ENCODE measurements at regions not wholly inside any gene's neighbourhood (a gene's known extent, or its start where the extent isn't known, plus 50 kb on each side); places are given as distances from the start of the nearest gene placed in this dataset.
A peak's percentile ranks its signal among the peaks of the same experiment; 100 is the strongest.

GRCh38 chr15:55126111-55126510 lies 70.6 kb downstream of the RSL24D1 start:
- Mint-ChIP-seq H3K27me3 (peaks cover 7 to 10% of the 10 kb centered on the region in 2 donors), H3K36me3 (no peaks in the 10 kb centered on the region), H3K9me3 (peaks cover 0 to 7% (median 2%) of the 10 kb centered on the region in 8 donors), H3K27ac (no peak overlapping the region), H3K4me3 (peak overlapping the region in 1 of 8 donors; percentile 18), H3K4me1 (peaks cover 0 to 3% (median 0%) of the 10 kb centered on the region in 4 donors)
- DNase-seq: no peak
- Histone ChIP-seq H3K4me1 (ENCODE audit: insufficient read depth, low read length) (no peaks in the 10 kb centered on the region), H3K4me3 (ENCODE audit: low read length in 2 of 2) (no peak overlapping the region), H3K27ac (ENCODE audit: low read depth, low read length) (no peak overlapping the region), H3K27me3 (ENCODE audit: insufficient read depth, low read length) (no peaks in the 10 kb centered on the region), H3K9me3 (ENCODE audit: control insufficient read depth in 1 of 2, low read length in 2 of 2) (no peaks in the 10 kb centered on the region), H3K36me3 (ENCODE audit: insufficient read depth, low read length) (no peaks in the 10 kb centered on the region)
- POLR2A ChIA-PET (ENCODE audit: partially characterized antibody): no interaction called here
- CTCF ChIA-PET (ENCODE audit: partially characterized antibody): no interaction called here
- intact Hi-C loops (cut with micrococcal nuclease): no loop called here

GRCh38 chr15:55124616-55125015 lies 72.1 kb downstream of the RSL24D1 start:
- H3K27me3 Mint-ChIP-seq: peaks cover 3 to 6% of the 10 kb centered on the region in 2 donors
- H3K36me3 Mint-ChIP-seq: no peaks in the 10 kb centered on the region
- Histone ChIP-seq H3K27ac (ENCODE audit: low read depth, low read length) (no peak overlapping the region), H3K4me1 (ENCODE audit: insufficient read depth, low read length) (no peaks in the 10 kb centered on the region), H3K9me3 (ENCODE audit: control insufficient read depth in 1 of 2, low read length in 2 of 2) (no peaks in the 10 kb centered on the region), H3K27me3 (ENCODE audit: insufficient read depth, low read length) (no peaks in the 10 kb centered on the region), H3K4me3 (ENCODE audit: low read length in 2 of 2) (no peak overlapping the region), H3K36me3 (ENCODE audit: insufficient read depth, low read length) (no peaks in the 10 kb centered on the region)
- CTCF ChIA-PET (ENCODE audit: partially characterized antibody): no interaction called here
- no peaks in the 10 kb centered on the region for H3K9me3 Mint-ChIP-seq
- intact Hi-C loops (cut with micrococcal nuclease): no loop called here
- POLR2A ChIA-PET (ENCODE audit: partially characterized antibody): no interaction called here
- DNase-seq: no peak
- H3K4me3 Mint-ChIP-seq: no peak overlapping the region
- H3K27ac Mint-ChIP-seq: no peak overlapping the region
- peaks cover 0 to 3% (median 0%) of the 10 kb centered on the region in 4 donors for H3K4me1 Mint-ChIP-seq

- no peak overlapping the region for H3K27ac Mint-ChIP-seq
- intact Hi-C loops (cut with micrococcal nuclease): no loop called here
- POLR2A ChIA-PET (ENCODE audit: partially characterized antibody): no interaction called here
- Histone ChIP-seq H3K4me1 (ENCODE audit: insufficient read depth, low read length) (no peaks in the 10 kb centered on the region), H3K27ac (ENCODE audit: low read depth, low read length) (no peak overlapping the region), H3K4me3 (ENCODE audit: low read length in 2 of 2) (no peak overlapping the region), H3K9me3 (ENCODE audit: control insufficient read depth in 1 of 2, low read length in 2 of 2) (no peaks in the 10 kb centered on the region), H3K36me3 (ENCODE audit: insufficient read depth, low read length) (no peaks in the 10 kb centered on the region), H3K27me3 (ENCODE audit: insufficient read depth, low read length) (no peaks in the 10 kb centered on the region)
- H3K4me3 Mint-ChIP-seq: no peak overlapping the region
- H3K9me3 Mint-ChIP-seq: no peaks in the 10 kb centered on the region
- peaks cover 3 to 5% of the 10 kb centered on the region in 2 donors for H3K27me3 Mint-ChIP-seq
- CTCF ChIA-PET (ENCODE audit: partially characterized antibody): no interaction called here
- DNase-seq: no peak
- H3K36me3 Mint-ChIP-seq: no peaks in the 10 kb centered on the region
- H3K4me1 Mint-ChIP-seq: no peaks in the 10 kb centered on the region
These were observed 78.3 kb downstream of the RSL24D1 start for GRCh38 chr15:55118344-55118870.

GRCh38 chr15:55116636-55117035 lies 80.1 kb downstream of the RSL24D1 start:
- Histone ChIP-seq H3K36me3 (ENCODE audit: insufficient read depth, low read length) (no peaks in the 10 kb centered on the region), H3K27ac (ENCODE audit: low read depth, low read length) (no peak overlapping the region), H3K9me3 (ENCODE audit: control insufficient read depth in 1 of 2, low read length in 2 of 2) (no peaks in the 10 kb centered on the region), H3K27me3 (ENCODE audit: insufficient read depth, low read length) (no peaks in the 10 kb centered on the region), H3K4me3 (ENCODE audit: low read length in 2 of 2) (no peak overlapping the region), H3K4me1 (ENCODE audit: insufficient read depth, low read length) (no peaks in the 10 kb centered on the region)
- ChIA-PET POLR2A (ENCODE audit: partially characterized antibody) (no interaction called here), CTCF (ENCODE audit: partially characterized antibody) (interaction anchor here (1.5 kb wide), 1 partner anchor 8 kb away, joined by 4 read pairs; no protein-coding TSS in a partner anchor)
- Mint-ChIP-seq H3K27me3 (peaks cover 2 to 3% of the 10 kb centered on the region in 2 donors), H3K27ac (no peak overlapping the region), H3K36me3 (no peaks in the 10 kb centered on the region), H3K4me1 (no peaks in the 10 kb centered on the region), H3K9me3 (no peaks in the 10 kb centered on the region), H3K4me3 (no peak overlapping the region)
- intact Hi-C loops (cut with micrococcal nuclease): no loop called here
- no peak for DNase-seq

- no peaks in the 10 kb centered on the region for H3K36me3 ChIP-seq (ENCODE audit: insufficient read depth, low read length)
- H3K27ac ChIP-seq (ENCODE audit: low read depth, low read length): no peak overlapping the region
- intact Hi-C loops (cut with micrococcal nuclease): no loop called here
- Mint-ChIP-seq H3K4me1 (no peaks in the 10 kb centered on the region), H3K27ac (no peak overlapping the region), H3K9me3 (no peaks in the 10 kb centered on the region), H3K27me3 (peaks cover 2 to 3% of the 10 kb centered on the region in 2 donors), H3K4me3 (no peak overlapping the region), H3K36me3 (no peaks in the 10 kb centered on the region)
- no peaks in the 10 kb centered on the region for H3K27me3 ChIP-seq (ENCODE audit: insufficient read depth, low read length)
- CTCF ChIA-PET (ENCODE audit: partially characterized antibody): no interaction called here
- POLR2A ChIA-PET (ENCODE audit: partially characterized antibody): no interaction called here
- DNase-seq: no peak
- H3K9me3 ChIP-seq (ENCODE audit: control insufficient read depth in 1 of 2, low read length in 2 of 2): no peaks in the 10 kb centered on the region
- no peak overlapping the region for H3K4me3 ChIP-seq (ENCODE audit: low read length in 2 of 2)
- H3K4me1 ChIP-seq (ENCODE audit: insufficient read depth, low read length): no peaks in the 10 kb centered on the region
These were observed 83.0 kb downstream of the RSL24D1 start for GRCh38 chr15:55113736-55114135.

GRCh38 chr15:55112706-55113105 lies 84.0 kb downstream of the RSL24D1 start:
- no peaks in the 10 kb centered on the region for H3K9me3 Mint-ChIP-seq
- H3K27ac Mint-ChIP-seq: no peak overlapping the region
- no peak for DNase-seq
- H3K27me3 Mint-ChIP-seq: peaks cover 2 to 3% of the 10 kb centered on the region in 2 donors
- no peak overlapping the region for H3K27ac ChIP-seq (ENCODE audit: low read depth, low read length)
- no peaks in the 10 kb centered on the region for H3K4me1 Mint-ChIP-seq
- H3K36me3 ChIP-seq (ENCODE audit: insufficient read depth, low read length): no peaks in the 10 kb centered on the region
- H3K4me3 Mint-ChIP-seq: no peak overlapping the region
- CTCF ChIA-PET (ENCODE audit: partially characterized antibody): no interaction called here
- POLR2A ChIA-PET (ENCODE audit: partially characterized antibody): no interaction called here
- intact Hi-C loops (cut with micrococcal nuclease): no loop called here
- H3K9me3 ChIP-seq (ENCODE audit: control insufficient read depth in 1 of 2, low read length in 2 of 2): no peaks in the 10 kb centered on the region
- H3K4me1 ChIP-seq (ENCODE audit: insufficient read depth, low read length): no peaks in the 10 kb centered on the region
- no peaks in the 10 kb centered on the region for H3K36me3 Mint-ChIP-seq
- H3K27me3 ChIP-seq (ENCODE audit: insufficient read depth, low read length): no peaks in the 10 kb centered on the region
- no peak overlapping the region for H3K4me3 ChIP-seq (ENCODE audit: low read length in 2 of 2)

GRCh38 chr15:55110446-55110845 lies 86.3 kb downstream of the RSL24D1 start:
- Histone ChIP-seq H3K36me3 (ENCODE audit: insufficient read depth, low read length) (no peaks in the 10 kb centered on the region), H3K27ac (ENCODE audit: low read depth, low read length) (no peak overlapping the region), H3K27me3 (ENCODE audit: insufficient read depth, low read length) (no peaks in the 10 kb centered on the region), H3K9me3 (ENCODE audit: control insufficient read depth in 1 of 2, low read length in 2 of 2) (no peaks in the 10 kb centered on the region), H3K4me1 (ENCODE audit: insufficient read depth, low read length) (no peaks in the 10 kb centered on the region), H3K4me3 (ENCODE audit: low read length in 2 of 2) (no peak overlapping the region)
- peaks cover 3% of the 10 kb centered on the region in 2 donors for H3K27me3 Mint-ChIP-seq
- H3K36me3 Mint-ChIP-seq: no peaks in the 10 kb centered on the region
- no peak overlapping the region for H3K4me3 Mint-ChIP-seq
- no peak for DNase-seq
- ChIA-PET CTCF (ENCODE audit: partially characterized antibody) (no interaction called here), POLR2A (ENCODE audit: partially characterized antibody) (no interaction called here)
- intact Hi-C loops (cut with micrococcal nuclease): no loop called here
- no peaks in the 10 kb centered on the region for H3K4me1 Mint-ChIP-seq
- H3K27ac Mint-ChIP-seq: no peak overlapping the region
- peaks cover 0 to 8% (median 0%) of the 10 kb centered on the region in 8 donors for H3K9me3 Mint-ChIP-seq

Data from CD4-positive, alpha-beta memory T cell (primary cell).